ENCODE measurements at regions not wholly inside any gene's neighbourhood (a gene's known extent, or its start where the extent isn't known, plus 50 kb on each side); places are given as distances from the start of the nearest gene placed in this dataset.

- Histone ChIP-seq H3K36me3 (no peaks in the 10 kb centered on the region), H3K4me1 (no peaks in the 10 kb centered on the region), H3K27ac (no peak overlapping the region), H3K27me3 (no peaks in the 10 kb centered on the region), H3K4me3 (no peak overlapping the region), H3K9me3 (no peaks in the 10 kb centered on the region)
- DNase-seq (no peak), ATAC-seq (no peak)
- WGBS (ENCODE audit: insufficient coverage, low coverage, low lambda C conversion rate, missing lambda C conversion rate): 66% methylated on average over 5 of the region's 6 CpGs
- intact Hi-C loops (cut with DNase I): no loop called here
- TF ChIP-seq POLR2A (IDR thresholded peaks at IDR 0.05) (no peak), CTCF (IDR thresholded peaks at IDR 0.05) (no peak)
Measured at GRCh38 chr18:47635416-47635815, 295.0 kb downstream of the SMAD2 start.

- DNase-seq (no peak), ATAC-seq (no peak)
- no peaks in the 10 kb centered on the region for H3K36me3 ChIP-seq
- intact Hi-C loops (cut with DNase I): no loop called here
- H3K27ac ChIP-seq: no peak overlapping the region
- H3K27me3 ChIP-seq: no peaks in the 10 kb centered on the region
- 45% methylated on average over 2 of the region's 2 CpGs for WGBS (ENCODE audit: insufficient coverage, low coverage, low lambda C conversion rate, missing lambda C conversion rate)
- H3K4me1 ChIP-seq: no peaks in the 10 kb centered on the region
- no peak overlapping the region for H3K4me3 ChIP-seq
- no peaks in the 10 kb centered on the region for H3K9me3 ChIP-seq
- TF ChIP-seq POLR2A (IDR thresholded peaks at IDR 0.05): no peak
- TF ChIP-seq CTCF (IDR thresholded peaks at IDR 0.05): no peak
Measured at GRCh38 chr18:47632970-47633635, 297.4 kb downstream of the SMAD2 start.

- Histone ChIP-seq H3K9me3 (no peaks in the 10 kb centered on the region), H3K4me1 (no peaks in the 10 kb centered on the region), H3K4me3 (no peak overlapping the region), H3K27ac (no peak overlapping the region), H3K27me3 (no peaks in the 10 kb centered on the region), H3K36me3 (no peaks in the 10 kb centered on the region)
- TF ChIP-seq CTCF (IDR thresholded peaks at IDR 0.05): no peak
- no peak for TF ChIP-seq POLR2A (IDR thresholded peaks at IDR 0.05)
- 58% methylated on average over 5 of the region's 5 CpGs for WGBS (ENCODE audit: insufficient coverage, low coverage, low lambda C conversion rate, missing lambda C conversion rate)
- ATAC-seq: no peak
- intact Hi-C loops (cut with DNase I): no loop called here
- no peak for DNase-seq
Measured at GRCh38 chr18:47628893-47629292, 301.6 kb downstream of the SMAD2 start.

GRCh38 chr18:47628240-47628781, 302.1 kb downstream of the SMAD2 start:
- TF ChIP-seq CTCF (IDR thresholded peaks at IDR 0.05) (no peak), POLR2A (IDR thresholded peaks at IDR 0.05) (no peak)
- H3K27ac ChIP-seq: no peak overlapping the region
- ATAC-seq (no peak), DNase-seq (no peak)
- no peak overlapping the region for H3K4me3 ChIP-seq
- H3K9me3 ChIP-seq: no peaks in the 10 kb centered on the region
- intact Hi-C loops (cut with DNase I): no loop called here
- no peaks in the 10 kb centered on the region for H3K27me3 ChIP-seq
- H3K4me1 ChIP-seq: no peaks in the 10 kb centered on the region
- no peaks in the 10 kb centered on the region for H3K36me3 ChIP-seq

All from right lobe of liver (tissue), 6 donors.